ENCODE measurements at regions not wholly inside any gene's neighbourhood (a gene's known extent, or its start where the extent isn't known, plus 50 kb on each side); places are given as distances from the start of the nearest gene placed in this dataset.

DNA sequence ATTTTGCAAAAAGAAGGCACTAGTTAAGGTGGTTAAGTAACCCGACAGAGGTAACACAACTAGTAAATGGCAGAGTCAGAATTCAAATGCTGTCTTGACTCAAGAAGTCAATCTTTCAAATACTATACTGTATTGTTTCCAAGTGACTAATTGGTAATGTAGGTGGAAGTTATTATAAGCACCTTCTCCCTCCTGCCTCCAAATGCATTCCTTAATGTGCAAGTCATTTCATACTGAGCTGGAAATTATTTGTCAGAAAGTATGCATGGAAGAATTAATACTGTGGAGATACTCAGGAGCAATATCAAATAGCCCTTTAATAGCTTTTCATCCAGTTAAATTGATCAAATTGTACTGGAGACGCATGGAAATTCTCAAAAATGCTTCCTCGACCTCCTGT lies 579.1 kb downstream of the DOK5 start:
- ChIA-PET POLR2A (no interaction called here), CTCF (no interaction called here)
- Histone ChIP-seq H3K4me3 (ENCODE audit: low read depth, low read length) (no peak overlapping the region), H3K4me1 (no peaks in the 10 kb centered on the region), H3K27me3 (replicated peaks; ENCODE audit: control insufficient read depth, insufficient read depth, low read length) (no peaks in the 10 kb centered on the region), H3K36me3 (ENCODE audit: control insufficient read depth, insufficient read depth, low read length) (no peaks in the 10 kb centered on the region), H3K9me3 (no peaks in the 10 kb centered on the region)
- Mint-ChIP-seq H3K4me1 (ENCODE audit: low read depth, unreplicated experiment) (no peaks in the 10 kb centered on the region), H3K36me3 (ENCODE audit: insufficient read depth, unreplicated experiment) (no peaks in the 10 kb centered on the region), H3K27ac (ENCODE audit: unreplicated experiment) (no peak overlapping the region), H3K9me3 (ENCODE audit: unreplicated experiment) (no peaks in the 10 kb centered on the region), H3K4me3 (ENCODE audit: unreplicated experiment) (no peak overlapping the region), H3K27me3 (ENCODE audit: insufficient read depth, unreplicated experiment) (peaks cover 20% of the 10 kb centered on the region)
- no TSS peak for BruUV-seq (replicated peaks)
- intact Hi-C loops (cut with micrococcal nuclease; ENCODE audit: unreplicated experiment): no loop called here
- no peak for DNase-seq
- TF ChIP-seq, protein P1, sequence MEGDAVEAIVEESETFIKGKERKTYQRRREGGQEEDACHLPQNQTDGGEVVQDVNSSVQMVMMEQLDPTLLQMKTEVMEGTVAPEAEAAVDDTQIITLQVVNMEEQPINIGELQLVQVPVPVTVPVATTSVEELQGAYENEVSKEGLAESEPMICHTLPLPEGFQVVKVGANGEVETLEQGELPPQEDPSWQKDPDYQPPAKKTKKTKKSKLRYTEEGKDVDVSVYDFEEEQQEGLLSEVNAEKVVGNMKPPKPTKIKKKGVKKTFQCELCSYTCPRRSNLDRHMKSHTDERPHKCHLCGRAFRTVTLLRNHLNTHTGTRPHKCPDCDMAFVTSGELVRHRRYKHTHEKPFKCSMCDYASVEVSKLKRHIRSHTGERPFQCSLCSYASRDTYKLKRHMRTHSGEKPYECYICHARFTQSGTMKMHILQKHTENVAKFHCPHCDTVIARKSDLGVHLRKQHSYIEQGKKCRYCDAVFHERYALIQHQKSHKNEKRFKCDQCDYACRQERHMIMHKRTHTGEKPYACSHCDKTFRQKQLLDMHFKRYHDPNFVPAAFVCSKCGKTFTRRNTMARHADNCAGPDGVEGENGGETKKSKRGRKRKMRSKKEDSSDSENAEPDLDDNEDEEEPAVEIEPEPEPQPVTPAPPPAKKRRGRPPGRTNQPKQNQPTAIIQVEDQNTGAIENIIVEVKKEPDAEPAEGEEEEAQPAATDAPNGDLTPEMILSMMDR (IDR thresholded peaks at IDR 0.05; ENCODE audit: insufficient read depth in 1 of 2, low read depth in 1 of 2, low read length in 1 of 2, severe bottlenecking in 1 of 2, unreplicated experiment in 1 of 2): no peak

DNA sequence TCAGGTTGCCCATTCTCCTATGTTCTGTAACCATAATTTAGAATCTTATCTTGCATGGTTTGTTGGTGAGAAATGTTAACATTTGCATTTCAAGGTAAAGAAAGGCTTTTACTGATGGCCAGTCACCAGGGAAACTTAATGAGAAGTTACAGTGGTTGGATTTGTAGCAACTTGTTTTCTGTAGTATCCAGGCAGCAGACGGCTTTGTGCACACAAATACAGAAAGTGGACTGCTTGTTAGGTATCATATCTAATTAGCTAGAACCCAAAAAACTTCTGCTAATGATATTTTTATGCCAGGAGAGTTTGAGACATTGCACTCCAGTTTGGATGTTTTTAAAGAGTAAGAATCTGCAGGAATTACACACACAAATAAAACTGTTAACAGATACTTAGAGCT lies 578.0 kb downstream of the DOK5 start:
- CTCF ChIA-PET: no interaction called here
- Histone ChIP-seq H3K36me3 (ENCODE audit: control insufficient read depth, insufficient read depth, low read length) (no peaks in the 10 kb centered on the region), H3K4me3 (ENCODE audit: low read depth, low read length) (no peak overlapping the region), H3K9me3 (no peaks in the 10 kb centered on the region), H3K27me3 (replicated peaks; ENCODE audit: control insufficient read depth, insufficient read depth, low read length) (no peaks in the 10 kb centered on the region), H3K4me1 (no peaks in the 10 kb centered on the region)
- no peaks in the 10 kb centered on the region for H3K4me1 Mint-ChIP-seq (ENCODE audit: low read depth, unreplicated experiment)
- H3K4me3 Mint-ChIP-seq (ENCODE audit: unreplicated experiment): no peak overlapping the region
- TF ChIP-seq, protein P1 (IDR thresholded peaks at IDR 0.05; ENCODE audit: insufficient read depth in 1 of 2, low read depth in 1 of 2, low read length in 1 of 2, severe bottlenecking in 1 of 2, unreplicated experiment in 1 of 2): no peak
- H3K36me3 Mint-ChIP-seq (ENCODE audit: insufficient read depth, unreplicated experiment): no peaks in the 10 kb centered on the region
- no peaks in the 10 kb centered on the region for H3K9me3 Mint-ChIP-seq (ENCODE audit: unreplicated experiment)
- POLR2A ChIA-PET: no interaction called here
- DNase-seq: no peak
- H3K27me3 Mint-ChIP-seq (ENCODE audit: insufficient read depth, unreplicated experiment): peaks cover 19% of the 10 kb centered on the region
- H3K27ac Mint-ChIP-seq (ENCODE audit: unreplicated experiment): no peak overlapping the region
- intact Hi-C loops (cut with micrococcal nuclease; ENCODE audit: unreplicated experiment): no loop called here
- BruUV-seq (replicated peaks): no TSS peak

DNA sequence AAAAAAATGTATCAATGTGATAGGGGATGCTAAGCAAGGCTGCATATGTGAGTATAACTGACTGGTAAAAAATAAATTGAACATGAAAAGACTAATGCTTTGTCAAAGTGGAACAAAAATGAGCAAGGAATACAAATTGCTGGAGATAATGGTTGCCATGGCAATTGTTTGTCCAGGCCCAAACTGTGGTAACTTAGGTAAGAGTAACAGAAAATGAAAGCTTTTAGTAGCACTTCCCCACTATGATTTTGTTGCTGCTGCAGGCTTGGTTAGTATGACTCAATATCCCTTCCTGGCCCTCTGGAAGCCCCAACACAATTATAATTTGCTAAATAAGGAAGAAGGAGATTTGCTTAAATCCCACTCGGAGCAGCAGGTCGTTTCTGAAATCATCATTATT lies 577.1 kb downstream of the DOK5 start:
- intact Hi-C loops (cut with micrococcal nuclease; ENCODE audit: unreplicated experiment): no loop called here
- Mint-ChIP-seq H3K4me3 (ENCODE audit: unreplicated experiment) (no peak overlapping the region), H3K9me3 (ENCODE audit: unreplicated experiment) (no peaks in the 10 kb centered on the region), H3K36me3 (ENCODE audit: insufficient read depth, unreplicated experiment) (no peaks in the 10 kb centered on the region), H3K27ac (ENCODE audit: unreplicated experiment) (no peak overlapping the region), H3K4me1 (ENCODE audit: low read depth, unreplicated experiment) (no peaks in the 10 kb centered on the region), H3K27me3 (ENCODE audit: insufficient read depth, unreplicated experiment) (peaks cover 18% of the 10 kb centered on the region)
- CTCF ChIA-PET: no interaction called here
- Histone ChIP-seq H3K36me3 (ENCODE audit: control insufficient read depth, insufficient read depth, low read length) (no peaks in the 10 kb centered on the region), H3K27me3 (replicated peaks; ENCODE audit: control insufficient read depth, insufficient read depth, low read length) (no peaks in the 10 kb centered on the region), H3K9me3 (no peaks in the 10 kb centered on the region), H3K4me3 (ENCODE audit: low read depth, low read length) (no peak overlapping the region), H3K4me1 (no peaks in the 10 kb centered on the region)
- BruUV-seq (replicated peaks): no TSS peak
- DNase-seq: no peak
- POLR2A ChIA-PET: no interaction called here
- TF ChIP-seq, protein P1 (IDR thresholded peaks at IDR 0.05; ENCODE audit: insufficient read depth in 1 of 2, low read depth in 1 of 2, low read length in 1 of 2, severe bottlenecking in 1 of 2, unreplicated experiment in 1 of 2): no peak

Measured in Caco-2 (cell line).